Neural cell (in vitro differentiated cells): ENCODE measurements at regions not wholly inside any gene's neighbourhood (a gene's known extent, or its start where the extent isn't known, plus 50 kb on each side); places are given as distances from the start of the nearest gene placed in this dataset.

Experiments used
- H2AFZ ChIP-seq: fragments of 200-600, 300-800 bp; sonication (generic), shearing (Covaris generic); 2 replicates; pipeline ENCODE4 v1.6.0; 2014; ENCODE audit warnings: low read depth, mild to moderate bottlenecking, antibody characterized with exemption, low read length, moderate library complexity
- H3F3A ChIP-seq: fragments of 200-600 bp; shearing (Covaris generic); 2 replicates; pipeline ENCODE4 v1.6.1; 2016; ENCODE audit warnings: mild to moderate bottlenecking, moderate library complexity, mixed read lengths, antibody characterized with exemption, low read length; ENCODE audit not compliant: insufficient read depth, poor library complexity, severe bottlenecking
- H3K27ac ChIP-seq: fragments of 200-600, 300-800 bp; sonication (generic), shearing (Covaris generic); 2 replicates; pipeline ENCODE4 v1.5.1; 2014; ENCODE audit warnings: mild to moderate bottlenecking, low read length, moderate library complexity
- H3K27me3 ChIP-seq: fragments of 300-800, 200-600 bp; sonication (generic), shearing (Covaris generic); 2 replicates; pipeline ENCODE4 v1.6.0; 2014; ENCODE audit warnings: mild to moderate bottlenecking, low read depth, low read length, moderate library complexity; ENCODE audit not compliant: insufficient read depth
- H3K36me3 ChIP-seq: fragments of 300-800, 200-600 bp; sonication (generic), shearing (Covaris generic); 2 replicates; pipeline ENCODE4 v1.5.1; 2014; ENCODE audit warnings: mild to moderate bottlenecking, antibody characterized with exemption, low read length, moderate library complexity; ENCODE audit not compliant: insufficient read depth
- H3K4me2 ChIP-seq: fragments of 300-800, 200-600 bp; sonication (generic), shearing (Covaris generic); 2 replicates; pipeline ENCODE4 v1.6.0; 2014; ENCODE audit warnings: mild to moderate bottlenecking, low read length
- H3K4me3 ChIP-seq: fragments of 300-800, 200-600 bp; sonication (generic), shearing (Covaris generic); 2 replicates; pipeline ENCODE4 v1.5.1; 2014; ENCODE audit warnings: mild to moderate bottlenecking, low read length, moderate library complexity
- H3K79me2 ChIP-seq: fragments of 200-600 bp; shearing (Covaris generic); replicated peaks from 2 replicates; pipeline ENCODE4 v1.6.0; 2014; ENCODE audit warnings: mild to moderate bottlenecking, low read length, moderate library complexity; ENCODE audit not compliant: insufficient read depth
- H3K9ac ChIP-seq: fragments of 300-800, 200-600 bp; sonication (generic), shearing (Covaris generic); 2 replicates; pipeline ENCODE4 v1.6.1; 2016; ENCODE audit warnings: mild to moderate bottlenecking, low read length, mixed read lengths
- H3K9me2 ChIP-seq: fragments of 200-600 bp; shearing (Covaris generic); 2 replicates; pipeline ENCODE4 v1.6.1; 2016; ENCODE audit warnings: mild to moderate bottlenecking, low read length, mixed read lengths; ENCODE audit not compliant: insufficient read depth
- H3K9me3 ChIP-seq: fragments of 200-600, 300-800 bp; sonication (generic), shearing (Covaris generic); 2 replicates; pipeline ENCODE4 v1.6.1; 2016; ENCODE audit warnings: mild to moderate bottlenecking, mixed run types, low read length, moderate library complexity, mixed read lengths
- H4K20me1 ChIP-seq: fragments of 200-600 bp; shearing (Covaris generic); 2 replicates; pipeline ENCODE4 v1.6.1; 2016; ENCODE audit warnings: mild to moderate bottlenecking, mixed run types; ENCODE audit not compliant: insufficient read depth
- EP300 ChIP-seq: fragments of 450-650 bp; conservative IDR thresholded peaks from 2 replicates; pipeline ENCODE4 v1.6.1; 2014; ENCODE audit warnings: antibody characterized with exemption, mild to moderate bottlenecking, moderate library complexity; ENCODE audit not compliant: poor library complexity, severe bottlenecking
- EZH2 ChIP-seq: fragments of 200-600, 300-800 bp; shearing (Covaris generic), sonication (generic); IDR thresholded peaks from 2 replicates; pipeline ENCODE4 v1.6.1; 2014; ENCODE audit warnings: antibody characterized with exemption, low read length, borderline replicate concordance, mild to moderate bottlenecking; ENCODE audit not compliant: insufficient read depth, poor library complexity, severe bottlenecking
- MXI1 ChIP-seq: fragments of 450-650 bp; conservative IDR thresholded peaks from 2 replicates; pipeline ENCODE4 v1.6.1; 2014; ENCODE audit warnings: antibody characterized with exemption, mild to moderate bottlenecking; ENCODE audit not compliant: poor library complexity, severe bottlenecking
- POLR2AphosphoS5 ChIP-seq: IDR thresholded peaks from 2 replicates; pipeline ENCODE4 v1.6.1; 2012
- RAD21 ChIP-seq: fragments of 450-650 bp; conservative IDR thresholded peaks from 2 replicates; pipeline ENCODE4 v1.6.1; 2014; ENCODE audit warnings: antibody characterized with exemption, mild to moderate bottlenecking, moderate library complexity
- SMC3 ChIP-seq: fragments of 450-650 bp; conservative IDR thresholded peaks from 2 replicates; pipeline ENCODE4 v1.6.1; 2014; ENCODE audit warnings: antibody characterized with exemption, mild to moderate bottlenecking, moderate library complexity; ENCODE audit not compliant: poor library complexity
- TAF1 ChIP-seq: IDR thresholded peaks from 2 replicates; pipeline ENCODE4 v1.6.1; 2012; ENCODE audit warnings: low read depth
- TF ChIP-seq, protein P1 (sequence below): IDR thresholded peaks from 2 replicates; pipeline ENCODE4 v1.6.1; 2012; ENCODE audit warnings: borderline replicate concordance
- TF ChIP-seq, protein P2 (sequence below): fragments of 450-650 bp; IDR thresholded peaks from 2 replicates; pipeline ENCODE4 v1.5.1; 2014; ENCODE audit warnings: antibody characterized with exemption, mild to moderate bottlenecking, moderate library complexity; ENCODE audit not compliant: poor library complexity, severe bottlenecking

DNA sequence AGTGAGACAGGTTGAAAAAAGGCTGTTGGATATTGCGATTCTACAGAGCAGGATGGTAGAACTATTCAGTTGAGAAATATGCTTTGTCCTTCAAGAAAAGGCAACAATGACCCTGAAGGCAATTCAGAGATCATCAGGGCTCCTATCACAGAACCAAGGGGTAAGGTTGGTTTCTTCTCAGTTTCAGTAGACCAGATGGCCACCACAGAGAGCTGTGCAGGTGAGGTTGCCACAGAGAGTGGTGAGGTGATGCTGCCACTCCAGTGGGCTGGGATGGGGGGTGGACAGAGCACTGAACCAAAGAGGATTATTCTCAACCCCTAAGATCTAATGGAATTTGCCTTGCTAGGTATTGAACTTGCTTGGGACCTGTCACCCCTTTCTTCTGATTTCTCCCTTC, 64.6 kb upstream of the ZBTB7C start:
- Histone ChIP-seq H4K20me1 (no peaks in the 10 kb centered on the region), H3K27ac (no peak overlapping the region), H3F3A (no peaks in the 10 kb centered on the region), H3K79me2 (no peaks in the 10 kb centered on the region), H3K9me3 (peaks cover 5% of the 10 kb centered on the region), H3K9me2 (no peaks in the 10 kb centered on the region), H3K36me3 (no peaks in the 10 kb centered on the region), H3K27me3 (no peaks in the 10 kb centered on the region), H3K4me2 (no peak overlapping the region), H3K9ac (no peak overlapping the region), H2AFZ (no peak overlapping the region), H3K4me3 (no peak overlapping the region)
- no peak for TF ChIP-seq TAF1
- TF ChIP-seq, protein P1, sequence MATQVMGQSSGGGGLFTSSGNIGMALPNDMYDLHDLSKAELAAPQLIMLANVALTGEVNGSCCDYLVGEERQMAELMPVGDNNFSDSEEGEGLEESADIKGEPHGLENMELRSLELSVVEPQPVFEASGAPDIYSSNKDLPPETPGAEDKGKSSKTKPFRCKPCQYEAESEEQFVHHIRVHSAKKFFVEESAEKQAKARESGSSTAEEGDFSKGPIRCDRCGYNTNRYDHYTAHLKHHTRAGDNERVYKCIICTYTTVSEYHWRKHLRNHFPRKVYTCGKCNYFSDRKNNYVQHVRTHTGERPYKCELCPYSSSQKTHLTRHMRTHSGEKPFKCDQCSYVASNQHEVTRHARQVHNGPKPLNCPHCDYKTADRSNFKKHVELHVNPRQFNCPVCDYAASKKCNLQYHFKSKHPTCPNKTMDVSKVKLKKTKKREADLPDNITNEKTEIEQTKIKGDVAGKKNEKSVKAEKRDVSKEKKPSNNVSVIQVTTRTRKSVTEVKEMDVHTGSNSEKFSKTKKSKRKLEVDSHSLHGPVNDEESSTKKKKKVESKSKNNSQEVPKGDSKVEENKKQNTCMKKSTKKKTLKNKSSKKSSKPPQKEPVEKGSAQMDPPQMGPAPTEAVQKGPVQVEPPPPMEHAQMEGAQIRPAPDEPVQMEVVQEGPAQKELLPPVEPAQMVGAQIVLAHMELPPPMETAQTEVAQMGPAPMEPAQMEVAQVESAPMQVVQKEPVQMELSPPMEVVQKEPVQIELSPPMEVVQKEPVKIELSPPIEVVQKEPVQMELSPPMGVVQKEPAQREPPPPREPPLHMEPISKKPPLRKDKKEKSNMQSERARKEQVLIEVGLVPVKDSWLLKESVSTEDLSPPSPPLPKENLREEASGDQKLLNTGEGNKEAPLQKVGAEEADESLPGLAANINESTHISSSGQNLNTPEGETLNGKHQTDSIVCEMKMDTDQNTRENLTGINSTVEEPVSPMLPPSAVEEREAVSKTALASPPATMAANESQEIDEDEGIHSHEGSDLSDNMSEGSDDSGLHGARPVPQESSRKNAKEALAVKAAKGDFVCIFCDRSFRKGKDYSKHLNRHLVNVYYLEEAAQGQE = no peak
- TF ChIP-seq SMC3 = no peak
- TF ChIP-seq MXI1 = no peak
- TF ChIP-seq, protein P2, sequence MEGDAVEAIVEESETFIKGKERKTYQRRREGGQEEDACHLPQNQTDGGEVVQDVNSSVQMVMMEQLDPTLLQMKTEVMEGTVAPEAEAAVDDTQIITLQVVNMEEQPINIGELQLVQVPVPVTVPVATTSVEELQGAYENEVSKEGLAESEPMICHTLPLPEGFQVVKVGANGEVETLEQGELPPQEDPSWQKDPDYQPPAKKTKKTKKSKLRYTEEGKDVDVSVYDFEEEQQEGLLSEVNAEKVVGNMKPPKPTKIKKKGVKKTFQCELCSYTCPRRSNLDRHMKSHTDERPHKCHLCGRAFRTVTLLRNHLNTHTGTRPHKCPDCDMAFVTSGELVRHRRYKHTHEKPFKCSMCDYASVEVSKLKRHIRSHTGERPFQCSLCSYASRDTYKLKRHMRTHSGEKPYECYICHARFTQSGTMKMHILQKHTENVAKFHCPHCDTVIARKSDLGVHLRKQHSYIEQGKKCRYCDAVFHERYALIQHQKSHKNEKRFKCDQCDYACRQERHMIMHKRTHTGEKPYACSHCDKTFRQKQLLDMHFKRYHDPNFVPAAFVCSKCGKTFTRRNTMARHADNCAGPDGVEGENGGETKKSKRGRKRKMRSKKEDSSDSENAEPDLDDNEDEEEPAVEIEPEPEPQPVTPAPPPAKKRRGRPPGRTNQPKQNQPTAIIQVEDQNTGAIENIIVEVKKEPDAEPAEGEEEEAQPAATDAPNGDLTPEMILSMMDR = no peak
- no peak for TF ChIP-seq EP300
- no peak for TF ChIP-seq POLR2AphosphoS5
- no peak for TF ChIP-seq RAD21
- TF ChIP-seq EZH2 = no peak

DNA sequence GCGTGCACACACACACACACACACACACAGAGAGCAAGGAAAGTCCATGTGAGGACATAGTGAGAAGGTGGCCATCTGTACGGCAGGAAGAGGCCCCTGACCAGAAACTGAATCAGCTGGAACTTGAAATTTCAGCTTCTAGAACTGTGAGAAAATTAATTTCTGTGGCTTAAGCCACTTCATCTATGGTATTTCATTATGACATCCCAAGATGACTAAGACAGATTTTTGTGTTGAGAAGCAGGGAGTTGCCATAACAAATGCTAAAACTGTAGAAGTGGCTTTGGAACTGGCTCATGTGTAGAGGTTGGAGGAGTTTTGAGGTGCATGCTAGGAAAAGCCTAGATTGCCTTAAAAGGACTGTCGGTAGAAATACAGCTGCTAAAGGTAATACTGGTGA, 63.4 kb upstream of the ZBTB7C start:
- Histone ChIP-seq H3K27ac (no peak overlapping the region), H3K9me3 (no peaks in the 10 kb centered on the region), H4K20me1 (no peaks in the 10 kb centered on the region), H3K27me3 (no peaks in the 10 kb centered on the region), H3K9ac (no peak overlapping the region), H3K4me2 (no peak overlapping the region), H3K79me2 (no peaks in the 10 kb centered on the region), H3K9me2 (no peaks in the 10 kb centered on the region), H3K4me3 (no peak overlapping the region), H3F3A (no peaks in the 10 kb centered on the region), H2AFZ (no peak overlapping the region), H3K36me3 (no peaks in the 10 kb centered on the region)
- TF ChIP-seq MXI1 = no peak
- TF ChIP-seq TAF1 = no peak
- TF ChIP-seq, protein P1 = no peak
- no peak for TF ChIP-seq POLR2AphosphoS5
- no peak for TF ChIP-seq EP300
- TF ChIP-seq EZH2 = no peak
- no peak for TF ChIP-seq RAD21
